Fibroblast of skin of right biceps (primary cell): ENCODE measurements at regions not wholly inside any gene's neighbourhood (a gene's known extent, or its start where the extent isn't known, plus 50 kb on each side); places are given as distances from the start of the nearest gene placed in this dataset.
A peak's percentile ranks its signal among the peaks of the same experiment; 100 is the strongest.
"Not testable (repeated sequence)": the region's sequence is repeated elsewhere in the genome, so short reads cannot be mapped to it uniquely, and the experiment has no call there.

Source experiments
- DNase-seq: peaks from one replicate; pipeline ENCODE4 v3.0.0-alpha.2; 2013

DNA sequence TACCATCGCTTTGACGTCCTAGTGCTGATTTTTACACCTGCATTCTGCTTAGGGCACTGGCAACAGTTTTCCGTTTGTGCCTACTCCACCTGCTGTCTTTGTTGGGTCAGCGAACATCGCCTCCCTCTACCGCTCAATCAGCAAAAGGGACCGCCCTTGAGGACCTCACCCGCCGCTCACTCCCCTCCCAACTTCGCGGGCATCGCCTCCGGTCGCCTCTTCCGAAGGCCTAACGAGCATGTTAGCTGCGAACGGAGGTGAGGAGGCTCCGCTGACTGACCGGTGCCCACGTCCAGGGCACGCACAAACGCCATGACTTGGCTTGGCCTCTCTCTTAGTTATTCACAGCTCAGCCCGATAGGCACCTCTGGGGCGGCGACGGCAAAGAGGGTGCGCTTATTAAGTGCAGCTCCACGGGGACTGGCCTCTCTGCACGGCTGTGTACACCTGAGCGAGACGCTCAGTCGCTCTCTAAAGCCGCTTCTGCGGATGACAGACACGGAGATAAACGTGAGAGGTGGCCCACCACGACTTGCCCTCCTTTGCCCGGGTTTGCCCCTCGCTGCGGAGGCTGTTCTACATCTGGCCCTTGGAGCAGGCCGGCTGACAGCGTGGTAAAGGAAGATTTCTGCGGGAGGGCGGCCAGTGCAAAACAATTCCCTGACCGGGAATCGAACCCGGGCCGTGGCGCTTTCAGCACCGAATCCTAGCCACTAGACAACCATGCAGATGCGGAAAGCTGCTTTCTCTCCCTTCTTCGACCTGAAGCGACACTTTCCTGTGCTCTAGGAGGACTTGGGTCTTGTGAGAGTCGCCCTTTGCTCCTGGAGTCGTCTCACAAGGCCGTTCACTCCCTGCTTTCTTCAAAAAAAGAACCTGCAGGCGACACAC, 81.6 kb upstream of the FCGR1A start:
- DNase-seq = not testable (repeated sequence)

DNA sequence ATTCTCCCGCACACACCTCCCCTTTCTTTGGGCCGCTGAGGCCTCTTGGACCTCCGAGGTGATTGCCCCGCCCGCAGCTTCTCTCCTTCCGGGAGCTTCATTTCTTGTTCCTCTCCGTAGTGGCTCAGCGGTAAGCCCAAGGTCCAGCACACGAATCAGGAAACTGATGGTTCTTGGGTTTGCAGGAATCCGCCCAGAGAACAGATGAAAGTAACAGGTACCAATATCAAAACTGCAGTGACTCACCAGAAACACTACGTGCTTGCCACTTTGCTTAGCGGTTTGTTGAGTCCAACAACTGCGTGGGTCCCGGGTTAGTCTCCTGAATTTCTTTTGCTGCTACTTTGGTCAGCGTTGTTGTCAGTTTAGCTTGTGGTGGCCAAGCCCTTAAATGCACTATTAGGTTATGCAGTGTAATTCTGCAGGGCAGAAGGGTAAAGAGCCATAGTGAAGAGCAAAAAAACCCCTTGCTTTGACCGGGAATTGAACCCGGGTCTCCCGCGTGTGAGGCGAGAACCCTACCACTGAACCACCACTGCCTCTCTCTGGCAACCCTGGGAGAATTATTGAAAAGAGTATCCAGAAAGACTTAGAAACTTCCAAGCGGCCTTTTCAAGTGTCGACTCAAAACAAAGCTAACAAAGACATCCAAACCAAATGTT, 74.2 kb upstream of the FCGR1A start:
- DNase-seq = peak; percentile 46

DNA sequence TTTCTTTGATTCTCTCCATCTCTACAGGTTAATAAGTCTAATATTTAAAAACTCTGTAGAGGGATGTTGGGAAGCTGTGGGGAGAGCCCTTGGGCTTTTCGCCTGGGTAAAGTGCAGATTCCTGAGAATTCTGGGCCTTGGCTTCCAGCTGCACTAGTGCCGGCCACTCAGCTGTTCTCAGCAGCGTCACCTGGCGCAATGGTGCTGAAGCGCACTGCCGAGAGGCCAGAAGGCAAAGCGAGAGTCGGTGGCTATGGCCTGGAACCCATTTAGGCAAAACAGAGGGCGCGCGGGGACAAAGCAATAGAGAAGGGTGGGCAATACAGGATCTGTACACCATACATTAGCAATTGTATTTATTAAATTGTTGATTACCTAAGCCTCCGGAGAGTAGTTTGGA, 70.8 kb upstream of the FCGR1A start:
- DNase-seq = not testable (repeated sequence)

DNA sequence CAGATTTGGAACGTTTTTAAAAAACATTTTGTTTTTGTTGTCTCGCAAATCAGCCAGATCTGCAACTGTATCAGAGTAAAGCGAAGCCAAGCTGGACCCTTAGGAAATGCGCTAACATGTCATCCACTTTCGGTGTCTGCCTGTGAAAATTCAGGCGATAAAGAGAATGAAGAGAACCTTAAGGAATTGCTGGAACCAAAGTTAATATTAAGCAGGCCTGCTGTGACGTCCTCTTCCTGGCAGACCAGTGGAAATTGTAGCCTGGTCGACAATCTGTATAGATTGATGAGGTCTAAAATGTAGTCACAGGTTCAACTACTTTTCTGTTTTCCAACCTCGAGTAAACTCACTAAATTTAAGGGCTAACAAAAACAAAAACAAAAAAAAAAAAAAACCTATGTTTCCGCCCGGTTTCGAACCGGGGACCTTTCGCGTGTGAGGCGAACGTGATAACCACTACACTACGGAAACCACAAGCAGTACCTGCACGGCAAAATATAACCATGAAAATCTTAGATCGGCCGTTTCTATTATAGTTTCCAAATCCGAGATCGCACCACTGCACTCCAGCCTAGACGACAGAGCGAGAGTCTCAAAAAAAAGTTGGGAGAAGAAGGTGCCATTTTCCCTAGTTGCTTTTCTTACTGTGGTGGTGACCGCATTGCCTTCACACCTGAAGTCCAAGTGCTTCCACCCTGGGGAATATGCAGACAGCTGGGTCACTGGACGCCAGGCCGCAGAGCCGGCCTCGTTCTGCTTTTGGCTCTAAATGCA, 70.2 kb upstream of the FCGR1A start:
- DNase-seq = peak; percentile 34

DNA sequence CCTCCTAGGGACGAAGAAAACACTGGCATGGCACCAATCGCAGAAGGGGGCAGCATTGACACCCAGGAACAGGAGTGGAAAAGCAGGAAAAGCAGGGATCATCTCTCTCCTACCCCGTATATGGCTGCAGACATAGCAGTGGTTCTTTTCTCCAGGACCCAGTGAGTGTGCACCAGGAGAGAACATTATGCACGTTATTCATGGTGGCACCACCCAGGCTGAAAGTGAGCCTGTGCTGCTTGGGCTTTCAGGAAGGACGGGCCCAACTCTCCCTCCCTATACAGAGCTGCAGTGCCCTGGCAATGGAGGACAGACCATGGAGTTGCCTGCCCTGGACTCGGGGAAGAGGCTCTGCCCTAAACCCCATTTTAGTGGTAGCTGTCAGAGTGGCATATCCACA, 69.0 kb upstream of the FCGR1A start:
- not testable (repeated sequence) for DNase-seq

DNA sequence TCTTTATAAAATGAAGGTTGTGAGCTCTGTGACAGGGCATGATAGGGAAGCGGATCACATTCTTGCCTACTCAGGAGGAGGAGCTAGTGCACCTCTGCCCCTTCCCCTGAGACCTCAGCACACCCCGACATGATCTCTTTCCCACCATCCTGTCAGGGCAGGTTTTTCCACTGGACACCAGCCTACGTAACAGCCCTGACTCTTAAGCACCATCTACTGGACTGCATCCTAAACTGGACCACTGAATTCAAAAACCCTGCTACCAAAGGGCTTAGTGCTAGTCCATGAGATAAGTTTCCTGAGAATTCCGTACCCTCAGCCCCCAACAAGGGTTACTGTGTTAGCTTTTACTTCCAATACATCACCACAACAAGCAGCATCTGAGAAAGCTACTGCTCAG, 68.5 kb upstream of the FCGR1A start:
- not testable (repeated sequence) for DNase-seq

DNA sequence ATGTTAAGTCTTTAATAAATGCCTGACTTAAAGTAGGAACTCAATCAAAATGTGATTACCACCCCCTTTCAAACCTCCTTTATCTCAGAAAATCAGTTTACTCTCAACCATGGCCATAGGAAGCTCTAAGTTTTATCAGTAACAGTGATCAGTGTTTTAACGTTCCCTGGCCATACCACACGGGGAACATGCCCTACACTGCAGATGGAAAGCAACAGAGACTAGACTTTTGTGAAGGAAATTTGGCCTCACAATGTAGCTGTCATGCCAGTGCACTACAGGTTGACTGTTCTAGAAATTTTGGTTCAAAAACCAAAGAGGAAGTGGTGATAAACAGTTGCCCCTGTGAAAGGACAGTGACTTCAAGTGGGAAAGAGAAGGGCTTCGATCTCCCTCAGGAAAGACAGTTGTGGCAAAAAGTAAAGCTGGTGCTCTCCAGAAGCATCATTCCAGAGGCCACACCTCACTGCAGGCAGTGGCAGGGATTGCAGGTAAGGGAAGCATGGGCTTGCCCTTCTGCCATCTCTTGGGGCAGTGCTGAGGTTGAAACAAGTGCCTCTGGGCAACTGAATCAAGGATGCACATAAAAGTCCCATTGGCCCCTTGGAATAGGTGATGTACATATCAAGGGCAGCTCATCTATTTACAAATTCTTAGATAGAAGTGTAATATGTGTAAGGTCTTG, 57.7 kb upstream of the FCGR1A start:
- not testable (repeated sequence) for DNase-seq

DNA sequence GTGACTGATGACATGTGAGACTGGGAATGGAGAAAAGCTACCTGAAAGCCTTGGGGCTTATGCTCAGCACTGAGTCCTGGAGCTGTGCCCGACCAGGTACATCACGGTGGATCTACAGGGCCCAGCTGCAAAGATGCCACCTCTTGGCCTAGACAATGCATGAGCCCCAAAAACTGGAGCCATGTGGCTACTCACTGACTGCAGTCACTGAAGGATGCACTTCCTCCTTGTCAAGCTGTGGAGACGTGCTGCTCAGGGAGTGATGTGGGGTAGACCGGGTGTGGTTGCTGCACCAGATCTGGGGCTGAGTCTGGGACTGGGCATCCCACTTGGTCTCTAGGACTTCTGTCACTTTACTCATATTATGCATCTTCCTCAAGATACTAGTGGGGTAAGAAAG, 55.8 kb upstream of the FCGR1A start:
- not testable (repeated sequence) for DNase-seq

DNA sequence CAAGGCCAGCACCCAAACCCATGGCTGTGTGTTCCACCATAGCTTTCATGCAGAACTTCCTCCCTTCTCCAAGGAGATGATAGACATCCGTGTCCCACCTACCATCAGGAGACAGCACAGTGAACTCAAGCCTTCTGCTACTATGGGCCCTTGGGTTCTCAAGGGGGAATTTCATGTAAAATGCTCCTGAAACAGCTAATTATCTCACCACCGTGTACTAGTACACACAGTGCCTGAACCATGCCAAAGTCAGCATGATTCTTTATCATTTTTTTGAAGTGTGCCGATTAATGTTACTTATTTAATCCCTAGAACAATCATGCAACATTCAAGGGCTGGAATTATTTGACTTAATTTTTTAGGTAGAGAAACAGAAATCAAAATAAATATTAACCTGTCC, 53.9 kb upstream of the FCGR1A start:
- not testable (repeated sequence) for DNase-seq
